ENCODE measurements at regions not wholly inside any gene's neighbourhood (a gene's known extent, or its start where the extent isn't known, plus 50 kb on each side); places are given as distances from the start of the nearest gene placed in this dataset.

DNA sequence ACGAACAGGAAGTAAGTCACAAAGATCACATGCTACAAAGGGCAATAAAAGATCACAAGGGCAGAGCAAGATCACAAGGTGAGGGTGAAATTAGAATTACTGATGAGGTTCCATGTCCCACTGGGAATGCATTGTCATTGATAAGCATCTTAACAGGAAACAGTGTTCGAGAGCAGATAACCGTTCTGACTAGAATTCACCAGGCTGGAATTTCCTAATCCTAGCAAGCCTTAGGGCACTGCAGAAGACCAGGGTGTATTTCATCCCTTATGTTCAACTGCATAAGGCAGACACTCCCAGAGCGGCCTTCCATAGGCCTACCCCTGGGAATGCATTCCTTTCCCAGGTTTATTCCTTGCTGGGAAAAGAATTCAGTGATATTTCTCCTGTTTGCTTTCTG lies 980.6 kb upstream of the LCORL start:
- no peaks in the 10 kb centered on the region for H3K27me3 ChIP-seq (ENCODE audit: insufficient read depth, low read length)
- H3K9me3 ChIP-seq (ENCODE audit: insufficient read depth, low read depth, low read length) = peaks cover 25% of the 10 kb centered on the region
- no peak overlapping the region for H3K9ac ChIP-seq (ENCODE audit: low read depth, low read length)
- H3K4me1 ChIP-seq (ENCODE audit: insufficient read depth, low read length) = no peaks in the 10 kb centered on the region
- no peak overlapping the region for H3K27ac ChIP-seq (ENCODE audit: low read length)
- no peaks in the 10 kb centered on the region for H3K36me3 ChIP-seq (ENCODE audit: insufficient read depth, low read depth, low read length)
- no peak overlapping the region for H3K4me3 ChIP-seq (ENCODE audit: low read length)

DNA sequence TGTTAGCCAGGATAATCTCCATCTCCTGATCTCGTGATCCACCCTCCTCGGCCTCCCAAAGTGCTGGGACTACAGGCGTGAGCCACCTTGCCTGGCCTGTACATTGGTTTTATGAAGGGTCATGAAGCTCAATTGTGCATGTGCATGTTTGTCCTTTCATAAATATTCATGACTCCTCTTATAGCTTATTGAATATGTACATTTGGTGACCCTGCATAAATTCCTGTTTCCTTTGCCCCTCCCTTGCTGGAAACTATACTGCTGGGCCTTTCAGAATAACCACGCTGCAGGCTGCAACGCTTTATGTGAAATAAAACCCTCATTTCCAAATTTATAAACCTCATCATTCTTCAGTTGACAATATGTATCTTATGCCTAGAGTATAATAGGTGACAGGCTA lies 978.0 kb upstream of the LCORL start:
- Histone ChIP-seq H3K4me3 (ENCODE audit: low read length) (no peak overlapping the region), H3K27me3 (ENCODE audit: insufficient read depth, low read length) (no peaks in the 10 kb centered on the region), H3K4me1 (ENCODE audit: insufficient read depth, low read length) (no peaks in the 10 kb centered on the region), H3K36me3 (ENCODE audit: insufficient read depth, low read depth, low read length) (no peaks in the 10 kb centered on the region), H3K27ac (ENCODE audit: low read length) (no peak overlapping the region), H3K9ac (ENCODE audit: low read depth, low read length) (no peak overlapping the region), H3K9me3 (ENCODE audit: insufficient read depth, low read depth, low read length) (peaks cover 30% of the 10 kb centered on the region)

DNA sequence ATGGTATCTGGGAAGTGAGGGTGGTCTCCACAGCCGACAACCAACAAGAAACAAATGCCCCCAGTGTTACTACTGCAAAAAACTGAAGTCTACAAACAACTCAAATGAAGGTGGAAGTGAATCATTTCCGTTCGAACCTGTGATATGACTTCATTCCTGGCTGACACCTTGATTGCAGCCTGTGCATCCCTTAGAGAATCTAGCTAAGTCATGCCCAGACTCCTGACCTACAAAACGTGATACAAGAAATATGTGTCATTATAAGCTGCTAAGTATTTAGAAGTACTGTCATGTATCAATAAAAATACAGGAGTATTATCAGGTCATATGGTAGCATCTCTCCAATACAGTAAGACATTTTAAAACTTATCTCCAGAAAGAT lies 959.7 kb upstream of the LCORL start:
- Histone ChIP-seq H3K9me3 (ENCODE audit: insufficient read depth, low read depth, low read length) (no peaks in the 10 kb centered on the region), H3K9ac (ENCODE audit: low read depth, low read length) (no peak overlapping the region), H3K27me3 (ENCODE audit: insufficient read depth, low read length) (no peaks in the 10 kb centered on the region), H3K27ac (ENCODE audit: low read length) (no peak overlapping the region), H3K4me1 (ENCODE audit: insufficient read depth, low read length) (no peaks in the 10 kb centered on the region), H3K36me3 (ENCODE audit: insufficient read depth, low read depth, low read length) (no peaks in the 10 kb centered on the region), H3K4me3 (ENCODE audit: low read length) (no peak overlapping the region)

DNA sequence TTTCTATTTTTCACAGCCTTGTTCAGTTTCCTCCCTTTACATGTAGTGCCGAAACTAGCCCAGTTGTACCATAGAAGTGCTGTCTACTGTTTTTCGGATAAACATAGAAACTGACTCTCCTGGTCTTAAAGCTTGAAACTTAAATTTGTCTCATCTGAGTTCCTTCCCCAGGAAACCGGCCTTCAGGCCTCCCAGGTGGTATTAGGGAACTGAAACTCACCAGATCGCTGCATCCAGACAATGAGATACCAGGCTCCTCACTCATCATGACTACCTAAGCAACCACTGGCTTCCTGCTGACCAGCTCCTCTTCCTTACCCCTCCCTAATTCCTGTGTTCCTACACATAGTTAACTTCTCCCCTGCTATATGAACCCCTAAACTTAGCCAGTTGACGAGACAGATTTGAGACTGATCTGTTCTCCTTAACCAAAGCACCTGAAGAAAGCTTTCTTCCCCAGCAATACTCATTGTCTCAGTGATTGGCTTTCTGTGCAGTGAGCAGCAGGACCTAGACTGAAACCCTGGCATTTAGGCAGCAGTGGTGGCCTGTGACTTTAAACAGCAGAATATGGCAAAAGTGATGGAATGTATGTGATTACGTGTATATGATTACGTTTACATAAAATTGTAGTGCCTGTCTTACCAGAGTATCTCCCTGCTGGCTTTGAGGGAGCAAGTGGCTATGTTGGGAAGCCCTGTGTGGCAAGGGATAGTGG lies 959.1 kb upstream of the LCORL start:
- no peak overlapping the region for H3K27ac ChIP-seq (ENCODE audit: low read length)
- no peaks in the 10 kb centered on the region for H3K27me3 ChIP-seq (ENCODE audit: insufficient read depth, low read length)
- no peaks in the 10 kb centered on the region for H3K36me3 ChIP-seq (ENCODE audit: insufficient read depth, low read depth, low read length)
- no peaks in the 10 kb centered on the region for H3K4me1 ChIP-seq (ENCODE audit: insufficient read depth, low read length)
- no peak overlapping the region for H3K9ac ChIP-seq (ENCODE audit: low read depth, low read length)
- no peak overlapping the region for H3K4me3 ChIP-seq (ENCODE audit: low read length)
- H3K9me3 ChIP-seq (ENCODE audit: insufficient read depth, low read depth, low read length) = no peaks in the 10 kb centered on the region

DNA sequence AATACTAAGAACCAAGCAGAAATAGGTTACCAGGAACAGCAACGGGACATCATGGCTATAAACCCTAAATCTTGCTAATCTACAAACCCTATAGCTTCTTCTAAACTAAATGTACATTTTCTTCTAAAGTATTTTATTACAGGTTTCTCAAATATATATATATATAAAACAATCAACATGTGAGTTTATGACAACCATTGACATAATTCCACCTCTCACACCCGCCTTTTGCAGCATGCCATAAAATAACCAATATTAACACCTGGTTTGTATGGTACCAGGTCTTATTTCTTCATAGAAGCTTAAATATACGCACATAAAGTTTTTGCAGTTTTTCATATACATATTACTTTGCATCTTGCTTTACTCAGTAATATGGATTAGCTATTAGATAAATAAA lies 955.3 kb upstream of the LCORL start:
- H3K9ac ChIP-seq (ENCODE audit: low read depth, low read length) = no peak overlapping the region
- H3K4me1 ChIP-seq (ENCODE audit: insufficient read depth, low read length) = no peaks in the 10 kb centered on the region
- H3K36me3 ChIP-seq (ENCODE audit: insufficient read depth, low read depth, low read length) = no peaks in the 10 kb centered on the region
- H3K27ac ChIP-seq (ENCODE audit: low read length) = no peak overlapping the region
- H3K4me3 ChIP-seq (ENCODE audit: low read length) = no peak overlapping the region
- H3K27me3 ChIP-seq (ENCODE audit: insufficient read depth, low read length) = no peaks in the 10 kb centered on the region
- no peaks in the 10 kb centered on the region for H3K9me3 ChIP-seq (ENCODE audit: insufficient read depth, low read depth, low read length)

DNA sequence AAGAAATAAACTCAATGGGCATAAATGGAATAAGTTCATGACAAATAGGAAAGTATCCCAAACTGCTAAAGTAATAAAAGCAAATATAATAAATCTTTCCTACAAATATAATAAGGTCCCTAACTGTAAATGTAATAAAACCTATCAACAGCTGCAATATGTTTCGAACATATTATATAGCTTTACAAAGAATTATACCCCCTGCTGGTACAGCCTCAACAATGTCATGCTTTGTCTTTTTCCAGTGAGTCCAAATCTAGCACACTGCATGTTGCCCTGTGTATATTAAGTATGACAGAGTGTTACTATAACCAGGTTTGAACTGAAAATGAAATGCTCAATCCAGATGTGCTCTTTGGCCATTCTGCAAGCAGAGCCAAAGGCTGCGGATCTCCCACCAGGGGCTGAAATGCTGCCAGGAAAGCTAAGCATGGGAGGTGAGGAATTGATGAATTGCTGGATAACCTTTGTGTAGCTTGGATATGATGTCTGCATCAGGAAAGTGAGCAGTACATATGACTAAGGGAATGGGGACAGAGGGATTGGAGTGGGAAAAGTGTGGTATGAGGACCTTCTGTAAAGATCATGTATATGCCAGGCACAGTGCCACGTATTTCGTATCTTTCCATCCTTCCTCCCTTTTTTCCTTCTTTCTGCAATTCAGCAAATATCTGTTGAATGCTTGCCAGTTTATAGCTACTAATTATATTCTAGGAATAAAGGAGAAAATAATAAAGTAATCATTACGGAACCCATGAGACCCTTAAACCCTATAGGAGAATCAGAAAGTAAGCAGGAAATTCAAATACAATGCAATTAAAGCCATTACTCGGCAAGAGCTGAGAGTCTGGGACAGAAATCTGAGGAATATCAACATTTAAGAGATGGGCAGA lies 954.6 kb upstream of the LCORL start:
- Histone ChIP-seq H3K9me3 (ENCODE audit: insufficient read depth, low read depth, low read length) (no peaks in the 10 kb centered on the region; the same call in 1 of the 2 replicates), H3K9ac (ENCODE audit: low read depth, low read length) (no peak overlapping the region), H3K27ac (ENCODE audit: low read length) (no peak overlapping the region), H3K4me3 (ENCODE audit: low read length) (no peak overlapping the region), H3K36me3 (ENCODE audit: insufficient read depth, low read depth, low read length) (no peaks in the 10 kb centered on the region), H3K4me1 (ENCODE audit: insufficient read depth, low read length) (no peaks in the 10 kb centered on the region), H3K27me3 (ENCODE audit: insufficient read depth, low read length) (no peaks in the 10 kb centered on the region)

DNA sequence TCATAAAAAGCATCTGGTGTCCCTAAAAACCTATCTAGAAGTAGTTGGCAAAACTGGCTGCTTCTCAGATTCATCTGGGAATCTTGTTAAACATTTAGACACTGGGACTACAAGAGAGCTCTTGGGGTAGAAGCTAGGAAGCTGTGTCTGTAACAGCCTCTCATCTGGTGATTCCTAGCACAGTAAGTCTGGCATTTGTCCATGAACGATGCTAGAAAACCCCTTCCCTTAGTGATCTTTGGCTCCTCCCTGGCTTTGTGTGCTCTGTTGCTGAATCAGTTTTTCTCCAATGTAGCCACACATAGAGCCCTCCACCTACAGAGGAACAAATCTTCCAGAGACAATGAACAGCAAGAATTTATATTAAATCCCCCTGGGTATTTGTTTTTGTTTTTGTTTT lies 951.7 kb upstream of the LCORL start:
- no peak overlapping the region for H3K9ac ChIP-seq (ENCODE audit: low read depth, low read length)
- H3K27me3 ChIP-seq (ENCODE audit: insufficient read depth, low read length) = no peaks in the 10 kb centered on the region
- H3K9me3 ChIP-seq (ENCODE audit: insufficient read depth, low read depth, low read length) = peaks cover 12% of the 10 kb centered on the region
- H3K27ac ChIP-seq (ENCODE audit: low read length) = no peak overlapping the region
- H3K36me3 ChIP-seq (ENCODE audit: insufficient read depth, low read depth, low read length) = no peaks in the 10 kb centered on the region
- no peaks in the 10 kb centered on the region for H3K4me1 ChIP-seq (ENCODE audit: insufficient read depth, low read length)
- no peak overlapping the region for H3K4me3 ChIP-seq (ENCODE audit: low read length)

DNA sequence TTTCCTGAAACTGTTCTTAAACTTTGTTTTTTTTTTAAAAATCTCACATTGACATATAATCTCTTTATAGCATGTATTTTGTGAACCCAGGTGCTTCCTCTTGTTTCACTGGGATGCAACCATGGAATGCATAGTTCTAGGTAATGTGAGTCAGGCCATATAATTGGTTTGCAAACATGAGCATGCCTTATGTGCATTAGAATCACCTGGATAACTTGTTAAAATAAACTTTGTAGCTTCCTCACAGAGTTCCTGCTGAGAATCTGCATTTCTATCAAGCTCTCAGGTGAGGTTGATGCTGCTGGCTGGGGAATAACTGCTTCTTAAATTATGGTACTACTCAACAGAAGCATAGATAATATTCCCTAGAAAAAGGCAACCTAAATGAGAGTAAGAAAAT lies 940.3 kb upstream of the LCORL start:
- peak overlapping the region; percentile 30; the same call in 1 of the 2 replicates for H3K4me3 ChIP-seq (ENCODE audit: low read length)
- H3K4me1 ChIP-seq (ENCODE audit: insufficient read depth, low read length) = peaks cover 7% of the 10 kb centered on the region
- peaks cover 7% of the 10 kb centered on the region; the same call in 1 of the 2 replicates for H3K9me3 ChIP-seq (ENCODE audit: insufficient read depth, low read depth, low read length)
- H3K27ac ChIP-seq (ENCODE audit: low read length) = no peak overlapping the region
- H3K27me3 ChIP-seq (ENCODE audit: insufficient read depth, low read length) = no peaks in the 10 kb centered on the region; the same call in 1 of the 2 replicates
- H3K9ac ChIP-seq (ENCODE audit: low read depth, low read length) = no peak overlapping the region
- no peaks in the 10 kb centered on the region for H3K36me3 ChIP-seq (ENCODE audit: insufficient read depth, low read depth, low read length)

DNA sequence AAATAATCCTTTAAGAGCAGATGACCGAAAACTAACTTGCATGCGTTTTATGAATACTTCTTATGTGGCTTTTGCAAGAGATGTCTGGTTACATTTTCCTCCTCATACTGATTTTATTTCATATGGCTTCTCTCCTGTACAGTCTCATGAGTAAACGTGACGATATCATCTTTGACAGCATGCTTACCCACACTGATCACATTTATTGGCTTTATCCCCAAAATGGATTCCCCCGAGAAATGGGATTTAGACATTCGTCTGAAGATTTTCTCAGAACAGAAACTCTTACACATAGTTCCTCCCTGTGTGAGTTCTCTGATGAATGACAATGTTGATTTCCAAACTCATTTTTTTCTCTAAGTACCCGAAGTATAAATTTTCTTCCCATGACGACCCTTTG lies 939.7 kb upstream of the LCORL start:
- Histone ChIP-seq H3K9me3 (ENCODE audit: insufficient read depth, low read depth, low read length) (peaks cover 7% of the 10 kb centered on the region; the same call in 1 of the 2 replicates), H3K27me3 (ENCODE audit: insufficient read depth, low read length) (no peaks in the 10 kb centered on the region; the same call in 1 of the 2 replicates), H3K4me3 (ENCODE audit: low read length) (no peak overlapping the region), H3K4me1 (ENCODE audit: insufficient read depth, low read length) (peaks cover 7% of the 10 kb centered on the region), H3K9ac (ENCODE audit: low read depth, low read length) (no peak overlapping the region), H3K36me3 (ENCODE audit: insufficient read depth, low read depth, low read length) (no peaks in the 10 kb centered on the region), H3K27ac (ENCODE audit: low read length) (no peak overlapping the region)

DNA sequence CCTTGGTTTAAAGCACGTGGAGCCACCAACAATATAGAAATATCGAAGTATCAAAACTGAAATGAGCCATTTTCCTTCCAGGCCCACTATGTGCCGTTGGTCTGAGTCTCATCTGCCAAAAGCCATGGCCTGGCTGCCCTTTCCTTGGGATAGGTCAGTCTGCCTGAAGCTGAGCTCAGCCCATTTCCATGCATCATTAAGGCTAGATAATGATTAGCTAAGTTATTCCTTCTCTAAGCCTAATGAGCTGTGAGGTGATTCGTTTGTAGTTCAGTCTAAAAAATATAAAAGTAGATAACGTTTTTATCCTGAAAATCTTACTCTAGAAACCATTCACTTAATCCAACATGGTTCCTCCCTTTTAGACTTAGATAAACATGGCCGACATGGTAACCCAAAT lies 936.2 kb upstream of the LCORL start:
- Histone ChIP-seq H3K27me3 (ENCODE audit: insufficient read depth, low read length) (no peaks in the 10 kb centered on the region; the same call in 1 of the 2 replicates), H3K36me3 (ENCODE audit: insufficient read depth, low read depth, low read length) (no peaks in the 10 kb centered on the region), H3K27ac (ENCODE audit: low read length) (no peak overlapping the region), H3K9me3 (ENCODE audit: insufficient read depth, low read depth, low read length) (no peaks in the 10 kb centered on the region), H3K4me1 (ENCODE audit: insufficient read depth, low read length) (peaks cover 7% of the 10 kb centered on the region), H3K9ac (ENCODE audit: low read depth, low read length) (no peak overlapping the region), H3K4me3 (ENCODE audit: low read length) (no peak overlapping the region)

DNA sequence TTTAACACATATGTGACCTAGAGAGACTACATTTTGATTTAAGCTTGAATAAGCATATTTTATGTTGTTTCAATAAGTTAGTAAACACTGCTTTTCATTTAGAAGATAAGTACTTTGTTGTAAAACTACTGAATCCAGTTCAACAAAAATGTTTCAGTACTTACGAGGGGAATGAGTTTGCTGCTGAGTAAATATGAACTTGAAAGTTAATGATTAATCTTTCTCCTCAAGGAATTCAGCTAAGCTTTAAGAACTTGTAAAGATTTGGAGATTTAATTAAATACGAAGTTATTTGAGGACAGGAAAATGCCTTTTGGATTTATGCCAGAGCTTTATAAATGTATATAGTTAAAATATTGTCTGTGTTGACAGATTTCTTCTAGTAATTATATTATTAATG lies 933.0 kb upstream of the LCORL start:
- Histone ChIP-seq H3K9ac (ENCODE audit: low read depth, low read length) (no peak overlapping the region), H3K4me1 (ENCODE audit: insufficient read depth, low read length) (no peaks in the 10 kb centered on the region), H3K27ac (ENCODE audit: low read length) (no peak overlapping the region), H3K4me3 (ENCODE audit: low read length) (no peak overlapping the region), H3K9me3 (ENCODE audit: insufficient read depth, low read depth, low read length) (no peaks in the 10 kb centered on the region), H3K27me3 (ENCODE audit: insufficient read depth, low read length) (no peaks in the 10 kb centered on the region), H3K36me3 (ENCODE audit: insufficient read depth, low read depth, low read length) (no peaks in the 10 kb centered on the region)

DNA sequence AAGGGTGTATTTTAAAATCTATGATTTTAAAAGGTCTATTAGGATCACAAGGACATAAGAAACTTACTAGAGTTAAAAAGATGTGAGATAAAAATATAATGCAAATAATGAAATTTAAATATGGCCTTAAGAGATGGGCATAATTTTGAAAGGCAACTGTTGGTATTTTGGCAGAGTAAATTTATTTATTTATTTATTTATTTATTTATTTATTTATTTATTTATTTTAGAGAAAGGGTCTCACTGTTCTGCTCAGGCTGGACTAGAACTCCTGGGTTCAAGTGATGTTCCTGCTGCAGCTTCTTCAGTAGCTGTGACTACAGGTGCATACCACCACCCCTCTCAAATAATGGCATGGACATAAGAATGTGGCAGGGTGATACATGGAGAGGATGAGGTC lies 932.1 kb upstream of the LCORL start:
- Histone ChIP-seq H3K9ac (ENCODE audit: low read depth, low read length) (no peak overlapping the region), H3K4me3 (ENCODE audit: low read length) (no peak overlapping the region), H3K27ac (ENCODE audit: low read length) (no peak overlapping the region), H3K36me3 (ENCODE audit: insufficient read depth, low read depth, low read length) (no peaks in the 10 kb centered on the region), H3K27me3 (ENCODE audit: insufficient read depth, low read length) (no peaks in the 10 kb centered on the region), H3K4me1 (ENCODE audit: insufficient read depth, low read length) (no peaks in the 10 kb centered on the region), H3K9me3 (ENCODE audit: insufficient read depth, low read depth, low read length) (no peaks in the 10 kb centered on the region)
